ENCODE measurements at regions not wholly inside any gene's neighbourhood (a gene's known extent, or its start where the extent isn't known, plus 50 kb on each side); places are given as distances from the start of the nearest gene placed in this dataset.

- no peak overlapping the region for H3K4me3 ChIP-seq
- H3K4me1 ChIP-seq = no peaks in the 10 kb centered on the region
- no peak overlapping the region for H3K27ac ChIP-seq
- H3K27me3 ChIP-seq = no peaks in the 10 kb centered on the region
- intact Hi-C loops (cut with DNase I; ENCODE audit: low total_unique reads) = no loop called here
- 50 to 63% methylated on average over 2 of the region's 2 CpGs for WGBS, 2 donors
- no peak for TF ChIP-seq CTCF (IDR thresholded peaks at IDR 0.05)
- TF ChIP-seq POLR2A (IDR thresholded peaks at IDR 0.05) = no peak
- H3K9me3 ChIP-seq = no peaks in the 10 kb centered on the region
- H3K36me3 ChIP-seq (ENCODE audit: low read depth, missing control alignments) = no peaks in the 10 kb centered on the region
- DNase-seq = no peak
Observed at GRCh38 chr3:1469248-1469647, 376.4 kb downstream of the CNTN6 start.

- TF ChIP-seq CTCF (IDR thresholded peaks at IDR 0.05) (no peak), POLR2A (IDR thresholded peaks at IDR 0.05) (no peak)
- no peaks in the 10 kb centered on the region for H3K27me3 ChIP-seq
- no peak for DNase-seq
- WGBS, 2 donors = 58 to 59% methylated on average over 2 of the region's 2 CpGs
- no peaks in the 10 kb centered on the region for H3K9me3 ChIP-seq
- no peak overlapping the region for H3K4me3 ChIP-seq
- H3K27ac ChIP-seq = no peak overlapping the region
- intact Hi-C loops (cut with DNase I; ENCODE audit: low total_unique reads) = no loop called here
- H3K4me1 ChIP-seq = no peaks in the 10 kb centered on the region
- no peaks in the 10 kb centered on the region for H3K36me3 ChIP-seq (ENCODE audit: low read depth, missing control alignments)
Observed at GRCh38 chr3:1469687-1470086, 376.9 kb downstream of the CNTN6 start.

GRCh38 chr3:1477669-1478068 lies 384.8 kb downstream of the CNTN6 start:
- Histone ChIP-seq H3K4me3 (no peak overlapping the region), H3K36me3 (ENCODE audit: low read depth, missing control alignments) (no peaks in the 10 kb centered on the region), H3K27ac (no peak overlapping the region), H3K27me3 (no peaks in the 10 kb centered on the region), H3K4me1 (no peaks in the 10 kb centered on the region), H3K9me3 (no peaks in the 10 kb centered on the region)
- TF ChIP-seq POLR2A (IDR thresholded peaks at IDR 0.05) (no peak), CTCF (IDR thresholded peaks at IDR 0.05) (no peak)
- no peak for DNase-seq
- intact Hi-C loops (cut with DNase I; ENCODE audit: low total_unique reads) = no loop called here
- 84 to 91% methylated on average over 12 to 13 of the region's 13 CpGs for WGBS, 2 donors

GRCh38 chr3:1495466-1495865 lies 402.6 kb downstream of the CNTN6 start:
- no peak for TF ChIP-seq POLR2A (IDR thresholded peaks at IDR 0.05)
- no peak for TF ChIP-seq CTCF (IDR thresholded peaks at IDR 0.05)
- Histone ChIP-seq H3K27ac (no peak overlapping the region), H3K9me3 (no peaks in the 10 kb centered on the region), H3K4me3 (no peak overlapping the region), H3K36me3 (ENCODE audit: low read depth, missing control alignments) (no peaks in the 10 kb centered on the region), H3K27me3 (no peaks in the 10 kb centered on the region), H3K4me1 (no peaks in the 10 kb centered on the region)
- intact Hi-C loops (cut with DNase I; ENCODE audit: low total_unique reads) = no loop called here
- DNase-seq = no peak

- no peak overlapping the region for H3K27ac ChIP-seq
- H3K4me3 ChIP-seq = no peak overlapping the region
- 91 to 94% methylated on average over 4 of the region's 4 CpGs for WGBS, 2 donors
- H3K9me3 ChIP-seq = no peaks in the 10 kb centered on the region
- TF ChIP-seq POLR2A (IDR thresholded peaks at IDR 0.05) (no peak), CTCF (IDR thresholded peaks at IDR 0.05) (no peak)
- intact Hi-C loops (cut with DNase I; ENCODE audit: low total_unique reads) = no loop called here
- H3K4me1 ChIP-seq = no peaks in the 10 kb centered on the region
- H3K36me3 ChIP-seq (ENCODE audit: low read depth, missing control alignments) = no peaks in the 10 kb centered on the region
- H3K27me3 ChIP-seq = no peaks in the 10 kb centered on the region
- no peak for DNase-seq
Observed at GRCh38 chr3:1499694-1500093, 406.9 kb downstream of the CNTN6 start.

Measured in testis (tissue), 2 donors.